B cell (primary cell): ENCODE measurements at regions not wholly inside any gene's neighbourhood (a gene's known extent, or its start where the extent isn't known, plus 50 kb on each side); places are given as distances from the start of the nearest gene placed in this dataset.

Experiments used
- ATAC-seq: fragments of 200-7000 bp; cut with Tn5 transposase; one replicate; pipeline ENCODE4 v1.10.0; 2021; ENCODE audit warnings: low read depth, mild to moderate bottlenecking, moderate number of reproducible peaks, moderate library complexity
- CTCF ChIA-PET: fragments of 350-600 bp; sonication (Branson Sonifier 250); formaldehyde crosslinking; loops from one replicate; lab custom pipeline; 2021; ENCODE audit warnings: antibody characterized with exemption, inconsistent platforms; lab: Charles Lee
- POLR2A ChIA-PET: fragments of 350-600 bp; sonication (Branson Sonifier 250); formaldehyde crosslinking; loops from one replicate; lab custom pipeline; 2021; ENCODE audit warnings: antibody characterized with exemption; lab: Charles Lee
- DNase-seq: peaks from one replicate; pipeline ENCODE4 v3.0.0; 2013
- H2AFZ ChIP-seq: 2 replicates; pipeline ENCODE4 v1.6.1; 2012; ENCODE audit warnings: mild to moderate bottlenecking, low read depth, low read length; ENCODE audit not compliant: insufficient read depth, poor library complexity, severe bottlenecking
- H3K27ac ChIP-seq, 2 donors: 1 replicate in 1 of 2; 2 replicates in 1 of 2; pipeline ENCODE4 v1.5.1; 2012 to 2013; ENCODE audit warnings: low read length in 2 of 2, mild to moderate bottlenecking in 2 of 2, moderate library complexity in 1 of 2
- H3K27me3 ChIP-seq, 4 experiments: fragments of 200-600 bp in 1 of 4; sonication (generic) in 1 of 4; replicated peaks in 1 of 4; 1 replicate in 2 of 4; 2 replicates in 2 of 4; pipeline versions ENCODE4 v1.6.1 to v1.7.0; 2013 to 2016; ENCODE audit warnings: low read length in 3 of 4, mild to moderate bottlenecking in 2 of 4, mixed read lengths in 1 of 4, moderate library complexity in 1 of 4; ENCODE audit not compliant: insufficient read depth in 4 of 4, control insufficient read depth in 3 of 4; ENCODE audit errors: control extremely low read depth in 1 of 4
- H3K36me3 ChIP-seq, 2 experiments: replicated peaks in 1 of 2; 1 replicate in 1 of 2; 2 replicates in 1 of 2; pipeline versions ENCODE4 v1.6.1 to v1.7.1; 2013; ENCODE audit warnings: low read length in 1 of 2; ENCODE audit not compliant: insufficient read depth in 2 of 2, control insufficient read depth in 1 of 2; ENCODE audit errors: control extremely low read depth in 1 of 2, extremely low read depth in 1 of 2
- H3K4me1 ChIP-seq, 2 donors: fragments of 200-600 bp in 1 of 2; sonication (generic) in 1 of 2; 1 replicate in 1 of 2; 2 replicates in 1 of 2; pipeline versions ENCODE4 v1.5.1 to v1.6.1; 2013 to 2017; ENCODE audit warnings: low read length in 2 of 2; ENCODE audit not compliant: control insufficient read depth in 2 of 2, insufficient read depth in 2 of 2
- H3K4me2 ChIP-seq: replicated peaks from 2 replicates; pipeline ENCODE3; 2012; ENCODE audit warnings: mild to moderate bottlenecking, low read depth, low read length; ENCODE audit not compliant: poor library complexity, severe bottlenecking
- H3K4me3 ChIP-seq, 5 experiments: fragments of 200-600 bp in 1 of 5; sonication (generic) in 1 of 5; 1 replicate in 3 of 5; 2 replicates in 2 of 5; pipeline versions ENCODE4 v1.5.1 to v1.7.0; 2011 to 2016; ENCODE audit warnings: low read length in 4 of 5, mild to moderate bottlenecking in 4 of 5, low read depth in 2 of 5, control low read depth in 1 of 5, moderate library complexity in 1 of 5; ENCODE audit not compliant: insufficient read depth in 1 of 5; ENCODE audit errors: control extremely low read depth in 1 of 5, extremely low read depth in 1 of 5
- H3K79me2 ChIP-seq: fragments of 200-600 bp; sonication (generic); one replicate; pipeline ENCODE4 v1.6.0; 2016; ENCODE audit warnings: low read length; ENCODE audit not compliant: control insufficient read depth, insufficient read depth
- H3K9ac ChIP-seq: fragments of 200-600 bp; sonication (generic); 2 replicates; pipeline ENCODE4 v1.6.1; 2017; ENCODE audit warnings: mild to moderate bottlenecking, low read length, moderate library complexity
- H3K9me3 ChIP-seq, 3 donors: one replicate each; pipeline versions ENCODE4 v1.6.1 to v1.7.1; 2013; ENCODE audit warnings: low read length in 2 of 3; ENCODE audit not compliant: control insufficient read depth in 2 of 3, insufficient read depth in 1 of 3; ENCODE audit errors: control extremely low read depth in 1 of 3
- H4K20me1 ChIP-seq: 2 replicates; pipeline ENCODE4 v1.6.0; 2012; ENCODE audit warnings: mild to moderate bottlenecking, low read length; ENCODE audit not compliant: insufficient read depth, control insufficient read depth, poor library complexity, severe bottlenecking
- H3K27ac Mint-ChIP-seq: one replicate; pipeline ENCODE4 v1.8.0; 2021; ENCODE audit warnings: mixed read lengths
- H3K27me3 Mint-ChIP-seq: one replicate; pipeline ENCODE4 v1.8.0; 2021; ENCODE audit warnings: mixed read lengths
- H3K4me1 Mint-ChIP-seq: one replicate; pipeline ENCODE4 v1.8.0; 2021; ENCODE audit warnings: mixed read lengths
- H3K4me3 Mint-ChIP-seq: one replicate; pipeline ENCODE4 v1.8.0; 2021; ENCODE audit warnings: mixed read lengths
- H3K9me3 Mint-ChIP-seq: one replicate; pipeline ENCODE4 v1.8.0; 2022; ENCODE audit warnings: mixed read lengths; ENCODE audit not compliant: insufficient read depth
- EZH2 ChIP-seq: IDR thresholded peaks from 2 replicates; pipeline ENCODE4 v1.6.1; 2012; ENCODE audit warnings: borderline replicate concordance, low read depth, mild to moderate bottlenecking, moderate library complexity, low read length; ENCODE audit not compliant: insufficient read depth, poor library complexity, severe bottlenecking
- WGBS: methylation state at CpG from one replicate; pipeline ENCODE4 v1.1.5; 2013; ENCODE audit warnings: missing lambda C conversion rate; ENCODE audit not compliant: insufficient coverage; 5-methylcytosine and 5-hydroxymethylcytosine counted together
- intact Hi-C: fragments of 100-400 bp; cut with micrococcal nuclease; formaldehyde crosslinking; loops from one replicate; pipeline ENCODE4 v1.10.0; 2022
- TF ChIP-seq, protein P1 (sequence below): fragments of 200-600 bp; IDR thresholded peaks from one replicate; pipeline ENCODE4 v1.8.0; 2022; ENCODE audit warnings: antibody characterized with exemption, mild to moderate bottlenecking

DNA sequence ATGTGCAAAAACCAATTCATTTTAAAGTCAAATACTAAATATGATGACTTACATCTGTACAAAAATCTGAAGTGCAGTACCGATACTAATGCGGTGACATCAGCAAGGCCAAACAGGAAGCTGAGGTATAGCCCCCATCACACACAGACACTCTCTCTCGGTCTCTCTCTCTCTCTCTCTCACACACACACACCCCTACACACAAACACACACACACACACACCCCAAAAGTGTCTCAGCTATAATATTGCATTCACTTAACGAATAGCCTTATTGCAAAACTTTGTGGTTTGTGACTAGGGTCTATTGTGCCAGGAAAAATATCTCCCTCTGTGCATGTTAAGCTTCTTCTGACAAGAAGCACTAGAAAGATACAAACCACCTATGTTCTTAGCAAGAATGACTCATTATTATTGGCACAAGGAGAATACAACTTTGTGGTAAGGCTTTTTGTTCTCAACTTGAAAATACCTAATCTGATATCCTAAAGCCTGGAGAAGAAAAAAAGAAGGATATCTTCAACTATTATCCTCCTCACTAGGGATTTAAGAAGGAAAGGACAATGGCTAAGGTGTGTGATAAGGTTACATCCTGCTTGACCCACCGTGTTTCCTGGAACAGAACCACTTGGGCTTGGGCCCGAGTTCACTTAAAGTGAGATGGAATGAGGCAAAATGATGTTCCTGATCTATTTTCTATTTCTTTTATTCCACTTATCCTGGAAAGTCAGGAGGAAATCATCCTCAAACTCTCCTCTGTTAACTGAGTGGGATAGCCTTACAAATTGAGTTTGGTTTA, 107.1 kb downstream of the NIBAN1 start:
- ChIA-PET CTCF (interaction anchor here (1.2 kb wide), 1 partner anchor 61 kb away, joined by 5 read pairs; no protein-coding TSS in a partner anchor), POLR2A (interaction anchor here (0.6 to 0.7 kb wide), 2 partner anchors 23 to 32 kb away, joined by 3 to 4 read pairs; no protein-coding TSS in a partner anchor)
- intact Hi-C loops = no loop called here
- peak overlapping the region; percentile 23 for H2AFZ ChIP-seq
- no peak for TF ChIP-seq EZH2
- TF ChIP-seq, protein P1, sequence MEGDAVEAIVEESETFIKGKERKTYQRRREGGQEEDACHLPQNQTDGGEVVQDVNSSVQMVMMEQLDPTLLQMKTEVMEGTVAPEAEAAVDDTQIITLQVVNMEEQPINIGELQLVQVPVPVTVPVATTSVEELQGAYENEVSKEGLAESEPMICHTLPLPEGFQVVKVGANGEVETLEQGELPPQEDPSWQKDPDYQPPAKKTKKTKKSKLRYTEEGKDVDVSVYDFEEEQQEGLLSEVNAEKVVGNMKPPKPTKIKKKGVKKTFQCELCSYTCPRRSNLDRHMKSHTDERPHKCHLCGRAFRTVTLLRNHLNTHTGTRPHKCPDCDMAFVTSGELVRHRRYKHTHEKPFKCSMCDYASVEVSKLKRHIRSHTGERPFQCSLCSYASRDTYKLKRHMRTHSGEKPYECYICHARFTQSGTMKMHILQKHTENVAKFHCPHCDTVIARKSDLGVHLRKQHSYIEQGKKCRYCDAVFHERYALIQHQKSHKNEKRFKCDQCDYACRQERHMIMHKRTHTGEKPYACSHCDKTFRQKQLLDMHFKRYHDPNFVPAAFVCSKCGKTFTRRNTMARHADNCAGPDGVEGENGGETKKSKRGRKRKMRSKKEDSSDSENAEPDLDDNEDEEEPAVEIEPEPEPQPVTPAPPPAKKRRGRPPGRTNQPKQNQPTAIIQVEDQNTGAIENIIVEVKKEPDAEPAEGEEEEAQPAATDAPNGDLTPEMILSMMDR = no peak
- H3K4me3 ChIP-seq = no peak overlapping the region
- ATAC-seq = peak; percentile 82
- no peaks in the 10 kb centered on the region for H3K9me3 ChIP-seq
- no peaks in the 10 kb centered on the region for H4K20me1 ChIP-seq
- Mint-ChIP-seq H3K4me3 (peak overlapping the region; percentile 52), H3K9me3 (no peaks in the 10 kb centered on the region), H3K27me3 (no peaks in the 10 kb centered on the region), H3K27ac (peak overlapping the region; percentile 78), H3K4me1 (peaks cover 28% of the 10 kb centered on the region)
- WGBS = 54% methylated on average over 2 of the region's 6 CpGs
- peak overlapping the region; percentile 39 for H3K4me2 ChIP-seq
- peaks cover 16 to 19% of the 10 kb centered on the region in 2 donors for H3K4me1 ChIP-seq
- H3K79me2 ChIP-seq = no peaks in the 10 kb centered on the region
- peak; percentile 51 for DNase-seq
- peak overlapping the region; percentile 14 for H3K9ac ChIP-seq
- no peaks in the 10 kb centered on the region for H3K27me3 ChIP-seq
- H3K36me3 ChIP-seq = no peaks in the 10 kb centered on the region
- peak overlapping the region; percentile 42 to 44 for H3K27ac ChIP-seq

DNA sequence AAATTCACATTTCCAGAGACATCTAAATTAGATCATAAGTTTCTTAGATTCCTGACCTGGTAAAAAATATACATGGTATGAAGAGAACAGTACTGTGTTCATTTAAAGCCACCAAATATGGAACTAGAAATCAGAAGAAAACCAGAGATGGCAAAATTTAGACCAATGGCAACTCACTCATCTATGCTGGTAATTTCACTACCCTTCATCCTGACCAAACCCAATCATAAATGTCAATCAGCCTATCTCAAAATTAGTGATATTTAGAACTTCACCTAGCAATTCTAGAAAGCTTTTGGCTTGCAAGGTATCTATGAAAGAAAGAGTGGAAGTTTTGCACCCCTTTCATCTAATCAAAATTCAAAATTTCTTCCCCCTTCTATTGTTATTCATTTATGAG, 107.7 kb downstream of the NIBAN1 start:
- Histone ChIP-seq H3K36me3 (no peaks in the 10 kb centered on the region), H3K4me2 (no peak overlapping the region), H4K20me1 (no peaks in the 10 kb centered on the region), H2AFZ (peak overlapping the region; percentile 23), H3K9me3 (no peaks in the 10 kb centered on the region), H3K27me3 (no peaks in the 10 kb centered on the region), H3K27ac (no peak overlapping the region), H3K79me2 (no peaks in the 10 kb centered on the region), H3K4me3 (no peak overlapping the region), H3K4me1 (peaks cover 16 to 19% of the 10 kb centered on the region in 2 donors), H3K9ac (no peak overlapping the region)
- intact Hi-C loops = no loop called here
- ATAC-seq (no peak), DNase-seq (no peak)
- peak overlapping the region; percentile 52 for H3K4me3 Mint-ChIP-seq
- peaks cover 28% of the 10 kb centered on the region for H3K4me1 Mint-ChIP-seq
- H3K9me3 Mint-ChIP-seq = no peaks in the 10 kb centered on the region
- no peak for TF ChIP-seq EZH2
- CTCF ChIA-PET = interaction anchor here (1.2 kb wide), 1 partner anchor 61 kb away, joined by 5 read pairs; no protein-coding TSS in a partner anchor
- no peaks in the 10 kb centered on the region for H3K27me3 Mint-ChIP-seq
- H3K27ac Mint-ChIP-seq = peak overlapping the region; percentile 78
- POLR2A ChIA-PET = interaction anchor here (0.6 kb wide), 1 partner anchor 32 kb away, joined by 3 read pairs; no protein-coding TSS in a partner anchor
